ENCODE measurements at regions not wholly inside any gene's neighbourhood (a gene's known extent, or its start where the extent isn't known, plus 50 kb on each side); places are given as distances from the start of the nearest gene placed in this dataset.

DNA sequence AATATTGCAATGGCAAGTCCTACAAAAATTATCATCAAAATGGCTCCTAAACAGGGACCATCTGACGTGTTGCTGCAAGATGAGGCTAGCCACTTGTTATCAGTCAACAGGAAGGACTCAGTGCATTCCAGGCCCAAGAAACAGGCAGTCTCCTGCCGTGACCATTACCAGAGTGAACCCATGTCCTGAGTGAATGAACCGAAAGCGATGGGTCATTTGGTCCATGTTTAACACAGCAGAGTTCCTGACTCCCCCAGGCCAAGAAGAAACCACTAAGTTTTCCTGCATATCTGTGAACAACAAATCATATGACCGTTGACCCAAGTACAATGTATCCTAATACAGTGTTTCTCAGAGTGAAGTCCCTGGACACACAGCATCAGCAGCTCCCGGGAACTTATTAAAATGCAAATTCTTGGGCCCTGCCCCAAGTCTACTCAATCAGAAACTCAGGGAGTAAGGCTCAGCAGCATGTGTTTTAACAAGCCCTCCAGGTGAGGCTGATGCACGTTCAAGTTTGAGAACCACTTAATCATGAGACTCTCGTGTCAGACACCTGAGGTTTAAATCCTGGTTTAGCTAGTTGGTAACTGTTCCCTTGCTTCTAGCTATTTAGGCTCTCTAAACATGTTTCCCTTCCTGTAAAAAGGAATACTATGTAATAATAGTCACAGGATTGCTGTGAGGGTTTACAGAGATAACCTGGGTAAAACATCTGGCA, 429.4 kb upstream of the MAF start:
- no peak for DNase-seq

- DNase-seq, result no peak
Measured at GRCh38 chr16:80029381-80029630, 428.8 kb upstream of the MAF start.

- no peak for DNase-seq
Measured at GRCh38 chr16:80028581-80029380, 428.2 kb upstream of the MAF start.

GRCh38 chr16:80027007-80027965, 426.7 kb upstream of the MAF start:
- no peak for DNase-seq

DNA sequence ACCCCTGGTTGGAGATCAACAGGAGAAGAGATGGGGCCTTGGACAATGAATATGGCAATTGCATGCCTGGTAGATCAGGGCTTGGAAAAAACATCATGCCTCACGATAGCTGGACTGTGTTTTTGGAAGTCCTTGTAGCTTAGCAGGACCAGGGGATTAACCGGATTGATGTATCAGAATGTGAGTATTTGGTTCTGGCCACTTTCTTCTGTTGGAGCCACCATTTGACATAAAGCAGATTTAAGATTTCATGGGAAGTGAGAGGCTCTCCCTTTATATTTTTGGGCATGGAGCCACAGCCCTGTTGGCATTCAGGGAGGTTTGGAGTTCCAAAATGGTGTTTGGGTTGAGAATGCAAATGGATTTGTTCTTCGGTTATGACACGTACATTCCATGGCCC, 424.7 kb upstream of the MAF start:
- no peak for DNase-seq

DNA sequence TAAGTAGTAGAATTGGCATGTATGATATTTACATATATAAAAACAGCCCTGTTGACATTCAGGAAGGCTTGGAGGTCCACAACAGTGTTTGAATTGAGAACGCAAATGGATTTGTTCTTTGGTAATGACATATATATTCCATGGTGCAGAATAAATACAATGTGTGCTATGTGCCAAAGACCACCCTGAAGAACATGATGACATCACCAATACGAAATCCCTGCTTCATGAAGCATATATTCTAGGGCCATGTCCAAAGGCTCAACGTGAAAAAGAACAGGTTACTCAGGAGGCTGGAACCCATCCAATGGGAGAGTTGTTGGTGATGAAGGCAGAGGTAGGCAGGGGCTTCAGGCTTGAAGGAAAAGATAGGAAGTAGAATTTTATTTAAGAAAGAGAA, 423.9 kb upstream of the MAF start:
- DNase-seq, result no peak

DNA sequence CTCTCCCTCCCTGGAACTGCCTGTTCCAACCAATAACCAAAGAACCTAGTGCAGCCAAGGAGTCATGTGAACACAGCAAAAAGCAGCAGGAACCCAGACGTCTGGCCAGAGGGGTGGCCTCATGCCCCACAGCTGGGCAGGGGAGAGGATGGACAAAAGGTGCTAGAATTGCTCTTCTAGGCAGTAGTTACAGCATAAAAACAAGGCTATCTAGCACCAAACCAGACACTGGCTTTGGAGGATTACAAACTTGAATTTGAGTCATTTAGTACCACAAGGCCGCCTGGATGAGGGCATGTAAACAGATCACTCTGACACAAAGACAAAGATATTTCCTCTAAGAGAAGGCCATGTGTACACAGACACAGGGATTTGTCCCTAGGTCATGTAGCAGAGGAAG, 423.3 kb upstream of the MAF start:
- no peak for DNase-seq

- no peak for DNase-seq
Measured at GRCh38 chr16:80019395-80019794, 418.9 kb upstream of the MAF start.

DNA sequence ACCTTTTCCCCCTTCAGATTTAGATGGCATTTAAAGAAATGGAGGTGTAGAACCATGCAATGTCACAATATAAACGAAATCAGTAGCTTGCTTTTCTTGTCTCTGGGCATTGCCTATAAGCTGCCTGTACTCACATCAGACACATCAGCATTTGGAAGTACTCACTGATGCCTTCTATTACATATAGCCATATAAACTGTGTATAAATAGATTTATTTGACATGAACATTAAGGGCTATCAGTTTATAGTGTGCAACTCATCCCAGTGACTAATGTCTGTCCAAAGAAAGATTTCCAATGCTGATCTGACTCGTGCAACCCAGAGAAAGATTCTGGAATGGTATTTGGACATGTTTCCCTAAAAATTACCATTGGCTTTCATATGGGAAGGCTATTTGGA, 417.9 kb upstream of the MAF start:
- DNase-seq, result no peak

DNA sequence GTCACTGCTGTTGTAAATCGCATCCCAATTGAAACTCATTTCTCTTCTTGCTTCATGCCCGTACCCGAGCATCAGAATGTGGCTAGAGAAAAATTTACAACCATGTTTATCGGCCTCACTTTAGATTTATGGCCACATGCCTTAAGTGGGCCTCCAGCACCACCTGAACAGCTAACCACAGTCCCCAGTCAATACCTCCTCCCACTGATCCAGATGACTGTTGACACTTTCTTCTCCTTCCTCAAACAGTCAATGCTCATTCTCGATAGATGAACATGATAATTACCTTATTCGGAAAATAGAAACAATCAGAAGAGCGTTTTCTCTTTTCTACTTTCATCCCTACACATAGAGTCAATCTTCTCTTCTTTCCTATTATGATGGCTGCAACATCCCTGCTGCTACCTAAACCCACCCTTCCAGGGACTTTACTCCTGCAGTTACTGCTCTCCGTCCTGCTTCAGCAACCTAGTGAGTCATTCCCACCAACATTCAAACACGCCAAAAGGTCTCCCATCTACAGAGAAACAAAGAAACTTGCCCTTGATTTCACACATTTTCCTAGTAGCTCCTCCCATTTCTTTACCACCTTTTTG, 416.3 kb upstream of the MAF start:
- DNase-seq, result no peak

DNA sequence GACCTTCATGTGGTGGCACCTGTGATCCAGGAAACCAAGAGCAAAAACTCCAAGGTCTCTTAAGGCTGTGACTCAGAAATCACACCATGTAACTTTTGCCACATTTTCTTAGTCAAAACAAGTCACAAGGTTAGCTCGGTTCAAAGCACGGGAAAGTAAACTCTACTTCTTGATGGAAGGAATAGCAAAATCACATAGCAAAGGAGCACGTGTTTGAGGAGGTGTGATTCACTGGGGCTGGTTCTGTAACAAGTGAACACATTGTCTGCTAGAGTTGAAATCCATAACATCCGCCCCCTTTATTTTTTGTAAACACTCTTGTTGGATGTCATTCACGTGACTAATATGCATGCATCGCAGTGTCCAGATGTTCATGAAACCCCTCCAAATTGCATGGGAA, 415.0 kb upstream of the MAF start:
- DNase-seq, result no peak

- DNase-seq, result no peak
Measured at GRCh38 chr16:80014241-80014939, 413.9 kb upstream of the MAF start.

DNA sequence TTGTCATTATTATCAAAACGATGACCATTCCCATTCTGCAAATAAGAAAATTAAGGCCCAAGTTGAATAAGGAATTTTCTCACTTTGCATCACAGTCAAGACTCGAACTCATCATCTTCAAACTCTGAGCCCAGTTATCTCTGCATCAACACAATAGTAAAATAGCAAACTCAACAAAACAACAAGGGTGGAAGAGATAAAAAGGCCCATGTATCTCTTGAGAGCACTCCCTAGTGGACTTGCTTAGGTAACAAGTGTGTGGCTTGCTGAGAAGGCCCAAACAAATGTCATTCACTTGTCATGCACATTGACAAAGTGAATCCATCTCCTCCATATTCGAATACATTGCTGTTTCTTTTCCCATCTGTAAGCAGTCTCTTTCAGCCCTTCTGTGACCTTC, 412.0 kb upstream of the MAF start:
- no peak for DNase-seq

DNA sequence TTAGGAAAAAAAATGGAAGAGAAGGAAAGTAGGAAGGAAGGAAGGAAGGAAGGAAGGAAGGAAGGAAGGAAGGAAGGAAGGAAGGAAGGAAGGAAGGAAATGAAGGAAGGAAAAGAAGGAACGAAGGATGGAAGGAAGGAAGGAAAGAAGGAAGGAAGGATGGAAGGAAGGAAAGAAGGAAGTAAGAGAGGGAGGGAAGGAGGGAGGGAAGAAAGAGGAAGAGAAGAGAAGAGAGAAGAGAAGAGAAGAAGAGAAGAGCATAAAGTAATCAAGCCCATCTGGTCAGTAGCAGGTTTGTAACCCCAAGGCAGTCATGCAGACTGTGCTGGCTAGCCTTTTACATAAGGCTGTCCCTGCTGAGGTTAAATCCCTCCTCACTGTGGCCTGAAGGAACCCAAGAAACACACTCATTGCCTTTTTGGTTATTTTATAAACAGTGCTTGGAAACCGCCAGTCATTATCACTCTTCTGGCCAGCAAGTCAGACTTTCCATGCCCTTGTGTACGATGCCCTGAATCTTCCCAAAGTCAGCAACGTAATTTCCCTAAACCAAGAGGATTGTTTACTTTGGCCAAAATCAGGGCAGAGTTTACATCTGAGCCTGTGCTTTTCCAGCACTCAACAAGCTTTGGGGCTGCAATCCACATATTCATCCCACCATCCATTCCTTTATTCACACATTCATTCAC, 409.6 kb upstream of the MAF start:
- DNase-seq, result no peak

DNA sequence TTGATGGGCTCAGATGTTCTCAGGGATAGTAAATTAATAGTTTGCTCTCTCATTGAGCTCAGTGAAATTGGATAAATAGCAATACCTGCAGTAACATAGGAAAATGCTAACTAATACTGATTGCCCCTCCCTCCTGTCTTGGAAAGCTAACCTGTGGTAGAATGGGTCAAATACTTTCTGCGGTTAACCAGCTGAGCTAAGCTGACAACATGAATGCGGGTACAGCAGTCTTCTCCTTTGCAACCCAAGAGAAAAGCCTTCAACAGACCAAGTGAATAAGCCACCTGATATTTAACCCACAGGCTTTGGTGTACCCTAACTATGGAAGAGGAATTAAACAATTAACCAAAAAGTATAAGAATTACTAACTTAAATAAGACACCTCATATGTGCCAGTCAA, 408.3 kb upstream of the MAF start:
- no peak for DNase-seq

GRCh38 chr16:80007231-80007630, 406.7 kb upstream of the MAF start:
- no peak for DNase-seq

DNA sequence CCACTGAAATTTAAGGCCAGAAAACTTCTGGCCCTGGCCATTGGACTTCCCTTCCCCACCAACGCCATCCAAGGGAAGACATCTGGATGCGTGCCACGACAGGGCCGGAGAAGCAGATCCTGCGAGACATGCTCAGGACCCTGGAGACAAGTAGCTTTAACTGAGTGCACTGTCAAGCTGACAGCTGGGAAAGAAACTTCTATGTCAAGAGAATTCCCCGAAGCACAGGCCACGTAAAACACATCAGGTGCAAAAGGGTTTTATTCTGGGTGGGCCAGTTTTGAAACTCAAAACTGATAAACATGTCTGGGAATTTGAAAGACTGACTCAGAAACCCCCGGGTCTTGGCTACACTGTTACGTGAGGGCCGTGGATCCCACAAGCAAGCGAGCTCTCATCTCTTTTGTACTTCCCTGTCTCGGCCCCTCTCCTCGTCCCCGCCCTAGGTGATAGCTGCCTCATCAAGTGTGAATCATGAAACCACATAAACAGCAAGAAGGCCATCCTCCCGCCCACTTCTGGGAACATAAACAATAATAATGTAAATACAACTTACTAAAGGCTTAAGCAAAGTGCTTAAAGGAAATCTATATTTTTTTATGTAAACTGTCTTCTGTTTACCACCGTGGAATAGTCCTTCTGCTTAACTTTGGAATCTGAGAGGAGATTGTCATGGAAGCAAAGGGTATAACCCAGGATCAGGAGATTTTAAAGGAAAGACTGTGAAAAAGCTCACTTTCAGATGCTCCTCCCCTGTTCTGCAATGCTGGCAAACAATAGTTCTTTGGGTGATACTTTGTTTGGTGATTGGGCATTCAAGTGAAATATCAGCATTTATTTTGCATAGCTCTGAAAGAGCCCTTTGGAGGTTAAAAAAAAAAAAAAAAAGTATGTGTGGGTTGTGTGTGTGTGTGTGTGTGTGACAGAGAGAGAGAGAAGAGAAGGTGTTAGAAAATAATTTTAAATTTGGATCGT, 406.0 kb upstream of the MAF start:
- DNase-seq, result no peak

DNA sequence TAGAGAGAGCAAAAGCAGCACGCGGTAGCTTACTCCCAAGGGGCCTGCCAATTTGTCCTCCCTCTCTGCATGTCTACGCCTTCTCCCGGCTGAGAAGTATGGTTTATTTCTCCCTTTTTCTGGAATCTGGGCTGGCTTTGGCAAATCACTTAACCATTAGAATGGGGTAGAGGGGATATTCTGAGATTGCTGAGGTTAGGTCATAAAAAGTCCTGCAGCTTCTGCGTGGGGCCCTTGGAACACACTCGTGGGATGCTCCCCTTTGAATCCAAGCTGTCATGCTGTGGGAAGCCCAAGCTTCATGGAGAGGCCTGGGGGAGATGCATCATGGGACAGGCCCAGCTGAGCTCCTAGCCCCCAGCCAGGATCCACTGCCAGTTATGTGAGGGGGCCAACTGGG, 403.6 kb upstream of the MAF start:
- no peak for DNase-seq

DNA sequence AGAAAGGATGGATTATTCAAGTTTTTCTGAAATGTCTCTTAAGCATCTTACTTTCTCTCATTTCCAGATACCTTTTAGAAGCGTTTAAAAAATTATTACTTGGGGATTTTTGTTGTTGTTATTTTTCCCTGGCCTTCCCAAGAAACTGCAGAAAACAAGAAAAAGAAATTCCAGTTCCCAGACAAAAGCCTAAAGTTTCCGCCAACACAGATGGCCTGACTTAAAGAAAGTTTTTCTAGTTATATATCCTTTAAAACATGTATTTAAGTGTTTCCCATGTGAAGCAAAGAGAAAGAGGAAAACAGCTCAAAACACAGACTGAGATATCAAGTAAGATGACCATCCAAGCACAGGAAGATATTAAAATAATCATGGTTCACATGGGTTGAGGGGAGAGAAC, 401.7 kb upstream of the MAF start:
- no peak for DNase-seq

DNA sequence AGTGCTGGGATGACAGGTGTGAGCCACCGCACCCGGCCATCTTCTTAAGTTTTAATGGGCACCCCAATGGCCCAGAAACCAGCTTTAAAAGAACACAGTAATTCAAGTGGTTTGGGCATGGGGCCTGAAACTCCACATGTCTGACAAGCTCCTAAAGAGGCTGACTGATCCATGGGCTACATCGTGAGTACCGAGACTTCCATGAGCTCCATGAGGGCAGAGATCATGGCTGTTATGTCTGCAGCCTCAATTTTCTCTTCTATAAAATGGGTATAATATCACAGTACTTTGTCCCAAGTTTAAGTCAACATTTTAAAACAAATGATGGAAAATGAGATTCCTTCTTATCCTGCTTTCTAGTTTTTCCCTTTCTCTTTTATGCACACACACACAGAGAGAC, 397.6 kb upstream of the MAF start:
- no peak for DNase-seq

DNA sequence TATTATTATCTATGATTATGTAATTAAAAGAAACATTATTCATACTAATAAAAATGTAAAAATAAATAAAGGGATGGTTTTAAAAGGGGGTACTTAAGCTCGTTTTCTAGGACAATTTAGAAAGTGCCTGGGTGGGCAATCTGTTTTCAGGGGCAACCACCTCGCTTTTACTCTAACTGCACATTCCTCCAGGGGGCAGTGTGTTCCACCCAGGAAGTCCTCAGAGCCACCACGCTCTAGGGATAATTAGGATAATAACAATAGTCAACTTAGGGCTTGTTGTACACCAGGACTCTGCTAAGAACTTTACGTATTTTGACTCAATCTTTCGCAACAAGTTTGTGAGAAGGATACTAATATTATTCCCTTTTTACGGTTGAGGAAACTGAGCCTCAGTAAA, 396.7 kb upstream of the MAF start:
- no peak for DNase-seq
